ENCODE measurements at regions not wholly inside any gene's neighbourhood (a gene's known extent, or its start where the extent isn't known, plus 50 kb on each side); places are given as distances from the start of the nearest gene placed in this dataset.

DNA sequence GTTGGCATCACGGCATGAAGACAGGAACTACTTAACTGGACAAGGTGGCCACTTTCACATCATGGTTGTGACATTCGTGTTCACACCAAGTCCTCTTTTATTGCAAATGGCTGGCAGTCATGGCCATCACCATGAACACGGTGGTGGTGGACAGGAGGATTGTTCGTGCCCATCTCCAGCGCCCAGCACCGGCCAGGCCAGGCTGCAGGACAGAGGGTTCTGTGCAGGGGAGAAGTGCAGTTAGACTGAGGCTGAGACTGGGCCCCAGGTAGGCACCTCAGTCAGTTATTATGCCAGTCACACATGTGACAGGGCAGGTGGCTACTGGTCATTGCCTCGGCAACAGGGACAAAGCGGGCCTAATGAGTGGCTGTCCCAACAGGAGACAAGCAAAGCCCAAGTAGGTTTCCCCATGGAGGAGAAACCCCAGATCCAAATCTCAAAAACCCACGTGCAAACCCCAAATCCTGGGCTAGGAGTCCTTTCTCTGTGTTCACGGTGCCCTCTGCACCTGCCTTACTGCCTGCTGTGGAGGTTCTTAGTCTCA, 468.1 kb upstream of the MYT1L start:
- TF ChIP-seq, protein P1, sequence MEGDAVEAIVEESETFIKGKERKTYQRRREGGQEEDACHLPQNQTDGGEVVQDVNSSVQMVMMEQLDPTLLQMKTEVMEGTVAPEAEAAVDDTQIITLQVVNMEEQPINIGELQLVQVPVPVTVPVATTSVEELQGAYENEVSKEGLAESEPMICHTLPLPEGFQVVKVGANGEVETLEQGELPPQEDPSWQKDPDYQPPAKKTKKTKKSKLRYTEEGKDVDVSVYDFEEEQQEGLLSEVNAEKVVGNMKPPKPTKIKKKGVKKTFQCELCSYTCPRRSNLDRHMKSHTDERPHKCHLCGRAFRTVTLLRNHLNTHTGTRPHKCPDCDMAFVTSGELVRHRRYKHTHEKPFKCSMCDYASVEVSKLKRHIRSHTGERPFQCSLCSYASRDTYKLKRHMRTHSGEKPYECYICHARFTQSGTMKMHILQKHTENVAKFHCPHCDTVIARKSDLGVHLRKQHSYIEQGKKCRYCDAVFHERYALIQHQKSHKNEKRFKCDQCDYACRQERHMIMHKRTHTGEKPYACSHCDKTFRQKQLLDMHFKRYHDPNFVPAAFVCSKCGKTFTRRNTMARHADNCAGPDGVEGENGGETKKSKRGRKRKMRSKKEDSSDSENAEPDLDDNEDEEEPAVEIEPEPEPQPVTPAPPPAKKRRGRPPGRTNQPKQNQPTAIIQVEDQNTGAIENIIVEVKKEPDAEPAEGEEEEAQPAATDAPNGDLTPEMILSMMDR (IDR thresholded peaks at IDR 0.05), result no peak
- TF ChIP-seq POLR2A (IDR thresholded peaks at IDR 0.05), result no peak
